ENCODE measurements at regions not wholly inside any gene's neighbourhood (a gene's known extent, or its start where the extent isn't known, plus 50 kb on each side); places are given as distances from the start of the nearest gene placed in this dataset.

DNA sequence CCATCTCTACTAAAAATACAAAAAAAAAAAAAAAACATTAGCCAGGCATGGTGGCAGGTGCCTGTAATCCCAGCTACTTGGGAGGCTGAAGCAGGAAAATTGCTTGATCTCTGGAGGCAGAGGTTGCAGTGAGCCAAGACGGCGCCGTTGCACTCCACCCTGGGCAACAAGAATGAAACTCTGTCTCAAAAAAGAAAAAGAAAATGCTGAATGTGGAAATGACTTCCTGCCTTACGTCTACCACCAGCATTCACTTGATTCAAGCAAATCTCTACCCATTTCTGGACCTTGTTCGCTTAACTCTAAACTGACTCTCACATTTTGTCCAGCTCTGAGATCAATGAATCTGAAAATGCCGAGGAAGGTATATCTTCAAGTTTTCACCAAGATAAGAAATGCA lies 825.3 kb downstream of the TRIB2 start:
- TF ChIP-seq ZFP37 (tag by site-specific recombination; IDR thresholded peaks at IDR 0.05) (no peak), ZNF449 (tag by site-specific recombination; IDR thresholded peaks at IDR 0.05) (no peak), ZBTB7A (tag by site-specific recombination; IDR thresholded peaks at IDR 0.05; ENCODE audit: low read depth) (no peak), ZNF133 (tag by site-specific recombination; IDR thresholded peaks at IDR 0.05) (no peak), ZNF350 (tag by site-specific recombination; IDR thresholded peaks at IDR 0.05) (no peak), REST (tag by site-specific recombination; IDR thresholded peaks at IDR 0.05) (no peak), ZNF121 (tag by site-specific recombination; IDR thresholded peaks at IDR 0.05) (no peak), ZIC2 (tag by site-specific recombination; IDR thresholded peaks at IDR 0.05) (no peak), ZNF274 (IDR thresholded peaks at IDR 0.05; ENCODE audit: low read length) (no peak), ZNF274 (tag by site-specific recombination; IDR thresholded peaks at IDR 0.05; ENCODE audit: borderline replicate concordance) (no peak), ZSCAN23 (tag by site-specific recombination; IDR thresholded peaks at IDR 0.05) (no peak)
- TF ChIP-seq, protein P1, sequence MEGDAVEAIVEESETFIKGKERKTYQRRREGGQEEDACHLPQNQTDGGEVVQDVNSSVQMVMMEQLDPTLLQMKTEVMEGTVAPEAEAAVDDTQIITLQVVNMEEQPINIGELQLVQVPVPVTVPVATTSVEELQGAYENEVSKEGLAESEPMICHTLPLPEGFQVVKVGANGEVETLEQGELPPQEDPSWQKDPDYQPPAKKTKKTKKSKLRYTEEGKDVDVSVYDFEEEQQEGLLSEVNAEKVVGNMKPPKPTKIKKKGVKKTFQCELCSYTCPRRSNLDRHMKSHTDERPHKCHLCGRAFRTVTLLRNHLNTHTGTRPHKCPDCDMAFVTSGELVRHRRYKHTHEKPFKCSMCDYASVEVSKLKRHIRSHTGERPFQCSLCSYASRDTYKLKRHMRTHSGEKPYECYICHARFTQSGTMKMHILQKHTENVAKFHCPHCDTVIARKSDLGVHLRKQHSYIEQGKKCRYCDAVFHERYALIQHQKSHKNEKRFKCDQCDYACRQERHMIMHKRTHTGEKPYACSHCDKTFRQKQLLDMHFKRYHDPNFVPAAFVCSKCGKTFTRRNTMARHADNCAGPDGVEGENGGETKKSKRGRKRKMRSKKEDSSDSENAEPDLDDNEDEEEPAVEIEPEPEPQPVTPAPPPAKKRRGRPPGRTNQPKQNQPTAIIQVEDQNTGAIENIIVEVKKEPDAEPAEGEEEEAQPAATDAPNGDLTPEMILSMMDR (tag by site-specific recombination; IDR thresholded peaks at IDR 0.05) = no peak
